GM06990 (cell line): ENCODE measurements at regions not wholly inside any gene's neighbourhood (a gene's known extent, or its start where the extent isn't known, plus 50 kb on each side); places are given as distances from the start of the nearest gene placed in this dataset.

Source experiments
- DNase-seq: peaks from one replicate; pipeline ENCODE4 v3.0.0-alpha.2; 2011; ENCODE audit not compliant: insufficient read length; ENCODE audit errors: extremely low read depth
- H3K27me3 ChIP-seq: replicated peaks from 2 replicates; pipeline ENCODE4 v1.6.0; 2011; ENCODE audit warnings: low read length; ENCODE audit not compliant: control insufficient read depth, insufficient read depth
- H3K36me3 ChIP-seq: 2 replicates; pipeline ENCODE4 v1.5.1; 2011; ENCODE audit warnings: low read length; ENCODE audit not compliant: control insufficient read depth, insufficient read depth
- H3K4me3 ChIP-seq: replicated peaks from 2 replicates; pipeline ENCODE4 v1.5.1; 2011; ENCODE audit warnings: low read depth, mild to moderate bottlenecking, control low read depth, low read length
- CTCF ChIP-seq: IDR thresholded peaks from 2 replicates; pipeline ENCODE4 v1.5.1; 2011; ENCODE audit warnings: low read length, control low read depth, mild to moderate bottlenecking, inconsistent platforms; ENCODE audit not compliant: insufficient read depth, poor library complexity, severe bottlenecking

- DNase-seq: no peak
- no peak overlapping the region for H3K4me3 ChIP-seq
- no peaks in the 10 kb centered on the region for H3K36me3 ChIP-seq
- peaks cover 1% of the 10 kb centered on the region; the same call in 1 of the 2 replicates for H3K27me3 ChIP-seq
- no peak for TF ChIP-seq CTCF
Observed at GRCh38 chr7:46830-47140, 145.6 kb upstream of the FAM20C start.

- no peaks in the 10 kb centered on the region for H3K27me3 ChIP-seq
- no peak for DNase-seq
- no peaks in the 10 kb centered on the region for H3K36me3 ChIP-seq
- H3K4me3 ChIP-seq: no peak overlapping the region
- no peak for TF ChIP-seq CTCF
Observed at GRCh38 chr7:51456-52068, 140.8 kb upstream of the FAM20C start.

- Histone ChIP-seq H3K4me3 (no peak overlapping the region), H3K36me3 (no peaks in the 10 kb centered on the region), H3K27me3 (no peaks in the 10 kb centered on the region)
- TF ChIP-seq CTCF: no peak
- no peak for DNase-seq
Observed at GRCh38 chr7:52100-52499, 140.3 kb upstream of the FAM20C start.

- DNase-seq: no peak
- no peak for TF ChIP-seq CTCF
- no peak overlapping the region for H3K4me3 ChIP-seq
- no peaks in the 10 kb centered on the region for H3K36me3 ChIP-seq
- H3K27me3 ChIP-seq: no peaks in the 10 kb centered on the region
Observed at GRCh38 chr7:53531-53930, 138.8 kb upstream of the FAM20C start.

GRCh38 chr7:54615-55014 is 137.8 kb upstream of the FAM20C start:
- TF ChIP-seq CTCF: no peak

GRCh38 chr7:55690-56248 is 136.6 kb upstream of the FAM20C start:
- TF ChIP-seq CTCF: no peak
- no peak for DNase-seq
- Histone ChIP-seq H3K36me3 (no peaks in the 10 kb centered on the region), H3K4me3 (no peak overlapping the region), H3K27me3 (no peaks in the 10 kb centered on the region)

More at GRCh38 chr7:54615-55014, 137.8 kb upstream of the FAM20C start:
- Histone ChIP-seq H3K36me3 (no peaks in the 10 kb centered on the region), H3K4me3 (no peak overlapping the region), H3K27me3 (no peaks in the 10 kb centered on the region)
- no peak for DNase-seq
